ENCODE measurements at regions not wholly inside any gene's neighbourhood (a gene's known extent, or its start where the extent isn't known, plus 50 kb on each side); places are given as distances from the start of the nearest gene placed in this dataset.

DNA sequence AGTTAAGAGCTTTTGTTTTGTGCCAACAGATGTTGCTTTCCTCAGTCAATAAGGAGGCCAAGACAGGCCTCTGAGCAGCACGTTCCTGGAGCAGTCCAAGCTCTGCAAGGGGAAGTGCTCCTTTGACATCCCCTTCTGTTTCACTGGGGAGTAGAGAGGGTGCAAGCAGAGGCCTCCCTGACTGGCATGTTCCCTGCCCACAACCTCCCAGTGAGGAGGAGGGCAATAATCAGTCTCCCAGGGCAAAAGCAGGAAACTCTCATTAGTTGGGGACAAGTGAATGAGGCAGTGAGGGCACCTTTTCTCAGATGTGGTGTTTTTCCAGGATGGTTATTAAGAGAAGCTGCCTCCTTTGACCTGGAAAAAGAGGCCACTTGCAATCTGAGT lies 79.5 kb upstream of the ZBED5 start:
- TF ChIP-seq CTCF (IDR thresholded peaks at IDR 0.05) (no peak), POLR2A (IDR thresholded peaks at IDR 0.05) (no peak)

All from Peyer's patch (tissue), 4 donors.